Activated CD8-positive, alpha-beta memory T cell treated with anti-CD3 and anti-CD28 coated beads, Interleukin-2, amount 10 ng/mL, durations not matched to agents 7 days and 5 days (primary cell): ENCODE measurements at regions not wholly inside any gene's neighbourhood (a gene's known extent, or its start where the extent isn't known, plus 50 kb on each side); places are given as distances from the start of the nearest gene placed in this dataset.

ENCODE experiments used
- ATAC-seq: fragments of 150-1000 bp; cut with Tn5 transposase; one replicate; pipeline ENCODE4 v1.10.0; 2021; ENCODE audit warnings: moderate library complexity
- CTCF ChIA-PET: fragments of 350-600 bp; sonication (Branson Sonifier 250); formaldehyde crosslinking; loops from one replicate; lab custom pipeline; 2021; ENCODE audit warnings: antibody characterized with exemption; lab: Charles Lee
- DNase-seq: peaks from one replicate; pipeline ENCODE4 v3.0.0-alpha.2; 2020
- H3K27ac Mint-ChIP-seq: one replicate; pipeline ENCODE4 v1.8.0; 2021; ENCODE audit warnings: mild to moderate bottlenecking, mixed read lengths
- H3K27me3 Mint-ChIP-seq: one replicate; pipeline ENCODE4 v1.8.0; 2021; ENCODE audit warnings: mixed read lengths
- H3K36me3 Mint-ChIP-seq: one replicate; pipeline ENCODE4 v1.8.0; 2021; ENCODE audit warnings: mild to moderate bottlenecking, mixed read lengths
- H3K4me1 Mint-ChIP-seq: one replicate; pipeline ENCODE4 v1.8.0; 2021; ENCODE audit warnings: mixed read lengths
- H3K4me3 Mint-ChIP-seq: one replicate; pipeline ENCODE4 v1.8.0; 2021; ENCODE audit warnings: mild to moderate bottlenecking, moderate library complexity, mixed read lengths
- H3K9me3 Mint-ChIP-seq: one replicate; pipeline ENCODE4 v1.8.0; 2022; ENCODE audit warnings: low read depth, mixed read lengths

GRCh38 chr2:144875290-144875969 is 355.5 kb upstream of the ZEB2 start:
- CTCF ChIA-PET: no interaction called here

GRCh38 chr2:144865670-144866069 is 345.8 kb upstream of the ZEB2 start:
- CTCF ChIA-PET: no interaction called here
- Mint-ChIP-seq H3K9me3 (no peaks in the 10 kb centered on the region), H3K27ac (no peak overlapping the region), H3K27me3 (peaks cover 2% of the 10 kb centered on the region), H3K36me3 (no peaks in the 10 kb centered on the region), H3K4me3 (no peak overlapping the region), H3K4me1 (no peaks in the 10 kb centered on the region)
- DNase-seq (no peak), ATAC-seq (no peak)

More at GRCh38 chr2:144875290-144875969, 355.5 kb upstream of the ZEB2 start:
- Mint-ChIP-seq H3K4me3 (no peak overlapping the region), H3K9me3 (no peaks in the 10 kb centered on the region), H3K36me3 (no peaks in the 10 kb centered on the region), H3K27me3 (peaks cover 24% of the 10 kb centered on the region), H3K27ac (no peak overlapping the region), H3K4me1 (no peaks in the 10 kb centered on the region)
- ATAC-seq: no peak
- no peak for DNase-seq

GRCh38 chr2:144859716-144860115 is 339.8 kb upstream of the ZEB2 start:
- CTCF ChIA-PET: no interaction called here
- H3K27ac Mint-ChIP-seq: no peak overlapping the region
- H3K4me3 Mint-ChIP-seq: no peak overlapping the region
- no peaks in the 10 kb centered on the region for H3K4me1 Mint-ChIP-seq
- no peaks in the 10 kb centered on the region for H3K36me3 Mint-ChIP-seq
- no peak for DNase-seq
- no peaks in the 10 kb centered on the region for H3K9me3 Mint-ChIP-seq
- no peak for ATAC-seq
- peaks cover 2% of the 10 kb centered on the region for H3K27me3 Mint-ChIP-seq

- CTCF ChIA-PET: no interaction called here
- H3K4me1 Mint-ChIP-seq: no peaks in the 10 kb centered on the region
- no peaks in the 10 kb centered on the region for H3K27me3 Mint-ChIP-seq
- DNase-seq (no peak), ATAC-seq (no peak)
- H3K9me3 Mint-ChIP-seq: no peaks in the 10 kb centered on the region
- H3K4me3 Mint-ChIP-seq: no peak overlapping the region
- H3K27ac Mint-ChIP-seq: no peak overlapping the region
- no peaks in the 10 kb centered on the region for H3K36me3 Mint-ChIP-seq
These were observed 338.3 kb upstream of the ZEB2 start for GRCh38 chr2:144858211-144858610.

- no peaks in the 10 kb centered on the region for H3K4me1 Mint-ChIP-seq
- DNase-seq (no peak), ATAC-seq (no peak)
- CTCF ChIA-PET: no interaction called here
- no peak overlapping the region for H3K4me3 Mint-ChIP-seq
- no peaks in the 10 kb centered on the region for H3K9me3 Mint-ChIP-seq
- H3K27me3 Mint-ChIP-seq: no peaks in the 10 kb centered on the region
- H3K27ac Mint-ChIP-seq: no peak overlapping the region
- no peaks in the 10 kb centered on the region for H3K36me3 Mint-ChIP-seq
These were observed 334.7 kb upstream of the ZEB2 start for GRCh38 chr2:144854596-144854995.

GRCh38 chr2:144849612-144850011 is 329.7 kb upstream of the ZEB2 start:
- no peaks in the 10 kb centered on the region for H3K9me3 Mint-ChIP-seq
- DNase-seq: no peak
- CTCF ChIA-PET: no interaction called here
- H3K4me1 Mint-ChIP-seq: no peaks in the 10 kb centered on the region
- no peak overlapping the region for H3K27ac Mint-ChIP-seq
- ATAC-seq: no peak
- no peak overlapping the region for H3K4me3 Mint-ChIP-seq
- H3K36me3 Mint-ChIP-seq: no peaks in the 10 kb centered on the region
- peaks cover 5% of the 10 kb centered on the region for H3K27me3 Mint-ChIP-seq

GRCh38 chr2:144848423-144848822 is 328.5 kb upstream of the ZEB2 start:
- CTCF ChIA-PET: no interaction called here
- ATAC-seq (no peak), DNase-seq (no peak)
- H3K36me3 Mint-ChIP-seq: no peaks in the 10 kb centered on the region
- peaks cover 5% of the 10 kb centered on the region for H3K27me3 Mint-ChIP-seq
- no peaks in the 10 kb centered on the region for H3K4me1 Mint-ChIP-seq
- no peaks in the 10 kb centered on the region for H3K9me3 Mint-ChIP-seq
- no peak overlapping the region for H3K27ac Mint-ChIP-seq
- H3K4me3 Mint-ChIP-seq: no peak overlapping the region

- no peak overlapping the region for H3K27ac Mint-ChIP-seq
- CTCF ChIA-PET: no interaction called here
- no peaks in the 10 kb centered on the region for H3K4me1 Mint-ChIP-seq
- no peaks in the 10 kb centered on the region for H3K36me3 Mint-ChIP-seq
- ATAC-seq: no peak
- no peak for DNase-seq
- no peak overlapping the region for H3K4me3 Mint-ChIP-seq
- peaks cover 5% of the 10 kb centered on the region for H3K27me3 Mint-ChIP-seq
- no peaks in the 10 kb centered on the region for H3K9me3 Mint-ChIP-seq
These were observed 327.6 kb upstream of the ZEB2 start for GRCh38 chr2:144847347-144848080.

GRCh38 chr2:144836635-144837350 is 316.9 kb upstream of the ZEB2 start:
- no peak for DNase-seq
- Mint-ChIP-seq H3K4me1 (no peaks in the 10 kb centered on the region), H3K9me3 (no peaks in the 10 kb centered on the region), H3K27me3 (peaks cover 13% of the 10 kb centered on the region), H3K36me3 (no peaks in the 10 kb centered on the region), H3K27ac (no peak overlapping the region), H3K4me3 (no peak overlapping the region)
- no peak for ATAC-seq
- CTCF ChIA-PET: no interaction called here

GRCh38 chr2:144835634-144836350 is 315.9 kb upstream of the ZEB2 start:
- Mint-ChIP-seq H3K4me1 (no peaks in the 10 kb centered on the region), H3K27me3 (peaks cover 12% of the 10 kb centered on the region), H3K27ac (no peak overlapping the region), H3K4me3 (no peak overlapping the region), H3K36me3 (no peaks in the 10 kb centered on the region), H3K9me3 (no peaks in the 10 kb centered on the region)
- no peak for DNase-seq
- CTCF ChIA-PET: no interaction called here
- ATAC-seq: no peak

- no peak overlapping the region for H3K27ac Mint-ChIP-seq
- H3K4me1 Mint-ChIP-seq: no peaks in the 10 kb centered on the region
- CTCF ChIA-PET: no interaction called here
- no peaks in the 10 kb centered on the region for H3K36me3 Mint-ChIP-seq
- H3K27me3 Mint-ChIP-seq: peaks cover 10% of the 10 kb centered on the region
- no peak for ATAC-seq
- H3K4me3 Mint-ChIP-seq: no peak overlapping the region
- H3K9me3 Mint-ChIP-seq: no peaks in the 10 kb centered on the region
- no peak for DNase-seq
These were observed 315.2 kb upstream of the ZEB2 start for GRCh38 chr2:144834998-144835633.

GRCh38 chr2:144834363-144834762 is 314.4 kb upstream of the ZEB2 start:
- H3K36me3 Mint-ChIP-seq: no peaks in the 10 kb centered on the region
- no peaks in the 10 kb centered on the region for H3K9me3 Mint-ChIP-seq
- no peak for ATAC-seq
- no peak overlapping the region for H3K4me3 Mint-ChIP-seq
- H3K27me3 Mint-ChIP-seq: peaks cover 11% of the 10 kb centered on the region
- H3K4me1 Mint-ChIP-seq: no peaks in the 10 kb centered on the region
- CTCF ChIA-PET: no interaction called here
- no peak overlapping the region for H3K27ac Mint-ChIP-seq
- no peak for DNase-seq

- CTCF ChIA-PET: no interaction called here
- H3K27me3 Mint-ChIP-seq: peaks cover 14% of the 10 kb centered on the region
- no peak for DNase-seq
- no peaks in the 10 kb centered on the region for H3K36me3 Mint-ChIP-seq
- H3K27ac Mint-ChIP-seq: no peak overlapping the region
- no peaks in the 10 kb centered on the region for H3K4me1 Mint-ChIP-seq
- ATAC-seq: no peak
- no peak overlapping the region for H3K4me3 Mint-ChIP-seq
- H3K9me3 Mint-ChIP-seq: no peaks in the 10 kb centered on the region
These were observed 313.2 kb upstream of the ZEB2 start for GRCh38 chr2:144833075-144833637.
